Stimulated activated CD8-positive, alpha-beta memory T cell treated with anti-CD3 and anti-CD28 coated beads, Interleukin-2, amount 100 ng/mL, for 48 hours (primary cell): ENCODE measurements at regions not wholly inside any gene's neighbourhood (a gene's known extent, or its start where the extent isn't known, plus 50 kb on each side); places are given as distances from the start of the nearest gene placed in this dataset.
"Not testable (repeated sequence)": the region's sequence is repeated elsewhere in the genome, so short reads cannot be mapped to it uniquely, and the experiment has no call there.

ENCODE experiments used
- DNase-seq, 2 donors: peaks; one replicate each; pipeline ENCODE4 v3.0.0-alpha.2; 2020; ENCODE audit warnings: low read depth in 2 of 2

- DNase-seq = no peak
These were observed 115.2 kb upstream of the IFNE start for GRCh38 chr9:21597284-21597683.

GRCh38 chr9:21598749-21599148 is 116.6 kb upstream of the IFNE start:
- no peak for DNase-seq

- DNase-seq = no peak
These were observed 123.4 kb upstream of the IFNE start for GRCh38 chr9:21605489-21605931.

- no peak for DNase-seq
These were observed 125.5 kb upstream of the IFNE start for GRCh38 chr9:21607576-21607975.

- DNase-seq = no peak
These were observed 126.1 kb upstream of the IFNE start for GRCh38 chr9:21608200-21608599.

- no peak for DNase-seq
These were observed 127.4 kb upstream of the IFNE start for GRCh38 chr9:21609506-21609905.

GRCh38 chr9:21611891-21612290 is 129.8 kb upstream of the IFNE start:
- no peak for DNase-seq

- no peak for DNase-seq
These were observed 132.9 kb upstream of the IFNE start for GRCh38 chr9:21615018-21615417.

GRCh38 chr9:21615446-21615845 is 133.3 kb upstream of the IFNE start:
- DNase-seq = no peak

GRCh38 chr9:21616082-21616778 is 134.1 kb upstream of the IFNE start:
- DNase-seq = no peak

- no peak for DNase-seq
These were observed 142.8 kb upstream of the IFNE start for GRCh38 chr9:21624675-21625644.

GRCh38 chr9:21626493-21626892 is 144.4 kb upstream of the IFNE start:
- DNase-seq = no peak

- DNase-seq = not testable (repeated sequence)
These were observed 146.8 kb upstream of the IFNE start for GRCh38 chr9:21628954-21629353.

- no peak for DNase-seq
These were observed 152.8 kb upstream of the IFNE start for GRCh38 chr9:21634951-21635350.

- no peak for DNase-seq
These were observed 156.0 kb upstream of the IFNE start for GRCh38 chr9:21638104-21638503.

- no peak for DNase-seq
These were observed 149.3 kb upstream of the MTAP start for GRCh38 chr9:21653091-21653490.

- no peak for DNase-seq
These were observed 148.8 kb upstream of the MTAP start for GRCh38 chr9:21653589-21653988.

- no peak for DNase-seq
These were observed 145.4 kb upstream of the MTAP start for GRCh38 chr9:21656776-21657674.

- no peak for DNase-seq
These were observed 144.3 kb upstream of the MTAP start for GRCh38 chr9:21657966-21658667.

GRCh38 chr9:21660976-21661375 is 141.5 kb upstream of the MTAP start:
- DNase-seq = no peak

GRCh38 chr9:21661626-21662025 is 140.8 kb upstream of the MTAP start:
- DNase-seq = no peak
